HG02943 (cell line): ENCODE measurements at regions not wholly inside any gene's neighbourhood (a gene's known extent, or its start where the extent isn't known, plus 50 kb on each side); places are given as distances from the start of the nearest gene placed in this dataset.
"Not testable (repeated sequence)": the region's sequence is repeated elsewhere in the genome, so short reads cannot be mapped to it uniquely, and the experiment has no call there.

Experiments used
- ATAC-seq: cut with Tn5 transposase; IDR thresholded peaks from one replicate; pipeline ENCODE4 v1.9.1; 2021; ENCODE audit warnings: mild to moderate bottlenecking, low read depth, moderate library complexity; ENCODE audit not compliant: unreplicated experiment

- no peak for ATAC-seq
Observed at GRCh38 chr7:138308136-138308535, 151.9 kb upstream of the TRIM24 start.

DNA sequence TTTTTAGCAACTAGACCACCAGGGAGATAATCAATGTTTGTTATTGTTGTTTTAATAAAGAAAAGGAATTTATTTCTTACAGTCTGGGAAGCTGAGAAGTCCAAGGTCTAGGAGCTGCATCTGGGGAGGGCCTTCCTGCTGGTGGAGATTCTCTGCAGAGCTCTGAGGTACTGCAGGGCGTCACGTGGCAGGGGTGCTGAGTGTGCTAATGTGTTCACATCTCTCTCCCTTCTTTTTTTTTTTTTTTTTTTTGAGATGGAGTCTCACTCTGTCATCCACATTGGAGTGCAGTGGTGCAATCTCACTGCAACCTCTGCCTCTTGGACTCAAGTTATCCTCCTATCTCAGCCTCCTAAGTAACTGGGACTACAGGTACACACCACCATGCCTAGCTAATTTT lies 150.9 kb upstream of the TRIM24 start:
- ATAC-seq = no peak

GRCh38 chr7:138313829-138314178 lies 146.3 kb upstream of the TRIM24 start:
- no peak for ATAC-seq

GRCh38 chr7:138316421-138317043 lies 143.5 kb upstream of the TRIM24 start:
- peak; percentile 94 for ATAC-seq

DNA sequence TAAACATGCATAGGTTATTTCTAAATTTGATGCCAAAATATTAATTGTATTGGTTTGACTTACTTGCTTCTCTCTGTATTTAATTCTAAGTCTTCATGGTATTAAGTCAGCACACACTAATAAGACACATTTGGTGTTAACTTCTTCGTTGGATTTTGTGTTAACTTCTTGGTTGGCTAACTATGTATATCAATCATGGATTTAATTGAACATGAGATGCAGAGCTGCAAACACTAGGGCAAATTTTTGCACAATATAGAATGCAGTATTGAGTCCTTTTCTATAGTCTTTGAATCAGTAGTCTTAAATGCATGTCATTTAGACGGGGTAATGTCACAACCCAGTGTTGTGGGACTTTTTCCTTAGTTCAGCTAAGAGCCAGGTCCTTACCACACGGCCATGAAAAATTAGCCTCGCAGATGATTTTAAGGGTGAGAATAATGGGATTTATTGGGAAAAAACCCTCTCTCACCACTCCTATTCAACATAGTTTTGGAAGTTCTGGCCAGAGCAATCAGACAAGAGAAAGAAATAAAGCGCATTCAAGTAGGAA lies 142.9 kb upstream of the TRIM24 start:
- ATAC-seq = no peak

GRCh38 chr7:138324941-138325340 lies 135.1 kb upstream of the TRIM24 start:
- no peak for ATAC-seq

- ATAC-seq = no peak
Observed at GRCh38 chr7:138325434-138325833, 134.6 kb upstream of the TRIM24 start.

- ATAC-seq = no peak
Observed at GRCh38 chr7:138328215-138328614, 131.8 kb upstream of the TRIM24 start.

- ATAC-seq = not testable (repeated sequence)
Observed at GRCh38 chr7:138332850-138333249, 127.2 kb upstream of the TRIM24 start.

GRCh38 chr7:138338361-138338760 lies 121.7 kb upstream of the TRIM24 start:
- no peak for ATAC-seq

DNA sequence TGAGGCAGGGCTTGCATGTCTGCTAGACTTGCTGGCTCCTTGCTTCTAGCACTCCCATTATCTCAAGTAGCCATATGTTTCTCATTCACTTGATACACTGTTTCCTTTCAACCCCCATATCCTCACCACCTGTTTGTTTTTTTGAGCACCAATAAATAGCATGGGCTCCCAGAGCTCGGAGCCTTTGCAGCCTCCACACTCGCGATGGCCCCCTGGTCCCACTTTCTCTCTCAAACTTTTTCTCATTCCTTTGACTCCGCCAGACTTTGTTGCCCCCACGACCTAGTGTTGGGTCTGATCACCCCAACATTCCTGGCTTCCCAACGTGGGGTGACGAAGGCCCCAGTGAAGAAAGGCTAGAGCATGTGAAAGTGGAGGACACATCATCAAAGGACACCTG lies 120.8 kb upstream of the TRIM24 start:
- ATAC-seq = not testable (repeated sequence)

DNA sequence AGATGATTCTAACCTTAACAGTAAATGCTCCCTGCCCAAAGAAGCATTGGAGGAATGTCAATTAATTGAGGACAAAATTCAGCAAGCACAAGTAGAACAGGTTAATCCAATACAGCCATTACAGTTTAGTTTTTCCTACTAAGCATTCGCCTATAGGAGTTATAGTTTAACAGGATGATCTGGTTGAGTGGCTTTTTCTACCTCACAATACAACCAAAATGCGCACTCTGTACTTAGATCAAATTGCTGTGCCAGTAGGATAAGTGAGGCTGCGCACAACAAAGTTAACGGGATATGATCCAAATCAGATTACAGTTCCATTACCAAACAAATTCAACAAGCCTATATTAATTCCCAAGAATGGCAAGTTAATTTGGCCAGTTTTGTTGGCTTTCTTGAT lies 117.1 kb upstream of the TRIM24 start:
- ATAC-seq = no peak

DNA sequence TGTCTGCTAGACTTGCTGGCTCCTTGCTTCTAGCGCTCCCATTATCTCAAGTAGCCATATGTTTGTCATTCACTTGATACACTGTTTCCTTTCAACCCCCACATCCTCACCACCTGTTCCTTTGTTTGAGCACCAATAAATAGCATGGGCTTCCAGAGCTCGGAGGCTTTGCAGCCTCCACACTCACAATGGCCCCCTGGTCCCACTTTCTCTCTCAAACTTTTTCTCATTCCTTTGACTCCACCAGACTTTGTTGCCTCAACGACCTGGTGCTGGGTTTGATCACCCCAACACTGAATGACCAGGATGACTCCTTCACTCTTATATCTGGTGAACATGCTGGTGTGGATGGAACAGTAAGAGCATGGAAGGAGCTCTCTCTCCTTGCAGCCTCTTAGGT lies 114.5 kb upstream of the TRIM24 start:
- ATAC-seq = no peak

DNA sequence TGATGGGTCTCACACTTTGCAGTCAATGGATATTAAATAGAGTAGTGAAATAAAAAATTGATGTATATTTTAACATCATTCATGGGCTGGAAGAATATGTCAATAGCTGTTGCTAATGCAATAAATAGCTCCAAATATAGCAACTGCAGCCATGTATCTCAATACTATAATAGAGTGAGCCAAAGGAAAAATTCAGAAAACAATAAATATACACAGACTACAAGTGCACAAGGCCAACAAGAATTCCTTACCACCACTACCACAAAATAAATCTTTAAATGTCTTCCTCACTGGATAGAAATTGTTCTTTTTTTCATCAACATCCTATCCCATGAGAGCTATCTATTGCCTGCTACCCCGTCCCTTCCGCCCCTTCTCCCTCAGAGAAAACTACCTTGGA lies 113.1 kb upstream of the TRIM24 start:
- no peak for ATAC-seq

- no peak for ATAC-seq
Observed at GRCh38 chr7:138349841-138350700, 110.0 kb upstream of the TRIM24 start.

DNA sequence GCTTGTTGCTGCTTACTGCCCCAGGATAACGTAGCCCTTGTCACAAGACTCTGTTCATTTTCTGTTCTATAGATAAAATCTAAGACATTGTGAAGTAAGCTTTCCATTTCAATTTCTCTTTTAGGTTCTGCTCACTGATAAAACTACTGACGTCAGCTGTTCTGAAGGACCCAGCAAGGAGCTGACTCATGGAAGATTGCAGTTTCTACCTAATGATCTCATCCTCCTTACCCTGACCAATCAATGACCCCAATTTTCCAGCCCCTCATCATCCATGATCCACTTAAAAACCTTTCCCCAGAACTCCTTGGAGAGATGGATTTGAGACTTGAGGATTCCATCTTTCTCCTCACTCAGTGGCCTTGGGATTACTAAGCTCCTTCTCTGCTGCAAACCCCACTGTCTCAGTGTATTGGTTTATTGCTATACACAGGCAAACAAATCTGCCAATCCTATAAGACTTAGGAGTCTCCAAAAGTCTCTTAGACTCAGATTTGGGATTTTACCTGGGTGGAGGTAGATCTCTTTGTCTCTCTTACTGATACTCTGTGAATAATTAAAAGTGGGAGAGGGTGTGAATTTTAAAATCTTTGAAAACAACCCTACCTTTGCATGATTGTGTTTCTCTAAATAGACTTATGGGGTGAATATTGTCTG lies 109.2 kb upstream of the TRIM24 start:
- ATAC-seq = no peak

- no peak for ATAC-seq
Observed at GRCh38 chr7:138352570-138353461, 107.2 kb upstream of the TRIM24 start.

DNA sequence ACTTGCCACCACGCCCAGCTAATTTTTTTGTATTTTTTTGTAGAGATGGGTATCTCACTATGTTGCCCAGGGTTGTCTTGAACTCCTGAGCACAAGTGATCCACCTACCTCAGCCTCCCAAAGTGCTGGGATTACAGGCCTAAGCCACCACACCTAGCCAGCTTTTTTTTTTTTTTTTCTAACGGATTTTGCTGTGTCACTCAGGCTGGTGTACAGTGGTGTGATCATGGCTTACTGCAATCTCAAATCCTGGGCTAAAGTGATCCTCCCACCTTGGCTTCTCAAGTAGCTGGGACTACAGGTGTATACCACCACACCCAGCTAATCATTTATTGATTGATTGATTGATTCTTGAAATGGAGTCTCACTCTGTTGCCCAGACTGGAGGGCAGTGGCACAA lies 106.0 kb upstream of the TRIM24 start:
- no peak for ATAC-seq

- ATAC-seq = no peak
Observed at GRCh38 chr7:138355254-138355653, 104.8 kb upstream of the TRIM24 start.

DNA sequence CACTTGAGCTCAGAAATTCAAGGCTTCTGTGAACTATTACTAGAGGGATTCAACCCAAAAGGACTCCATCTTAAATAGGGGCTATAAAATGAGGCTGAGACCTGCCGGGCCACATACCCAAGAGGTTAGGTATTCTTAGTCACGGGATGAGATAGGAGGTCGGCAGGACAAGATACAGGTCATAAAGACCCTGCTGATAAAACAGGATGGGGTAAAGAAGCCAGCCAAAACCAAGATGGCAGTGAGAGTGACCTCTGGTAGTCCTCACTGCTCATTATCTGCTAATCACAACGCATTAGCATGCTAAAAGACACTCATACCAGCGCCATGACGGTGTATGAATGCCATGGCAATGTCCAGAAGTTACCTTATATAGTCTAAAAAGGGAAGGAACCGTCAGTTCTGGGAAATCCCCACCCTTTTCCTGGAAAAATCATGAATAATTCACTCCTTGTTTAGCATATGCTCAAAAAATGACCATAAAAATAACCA lies 101.2 kb upstream of the TRIM24 start:
- no peak for ATAC-seq
